ENCODE measurements at regions not wholly inside any gene's neighbourhood (a gene's known extent, or its start where the extent isn't known, plus 50 kb on each side); places are given as distances from the start of the nearest gene placed in this dataset.

DNA sequence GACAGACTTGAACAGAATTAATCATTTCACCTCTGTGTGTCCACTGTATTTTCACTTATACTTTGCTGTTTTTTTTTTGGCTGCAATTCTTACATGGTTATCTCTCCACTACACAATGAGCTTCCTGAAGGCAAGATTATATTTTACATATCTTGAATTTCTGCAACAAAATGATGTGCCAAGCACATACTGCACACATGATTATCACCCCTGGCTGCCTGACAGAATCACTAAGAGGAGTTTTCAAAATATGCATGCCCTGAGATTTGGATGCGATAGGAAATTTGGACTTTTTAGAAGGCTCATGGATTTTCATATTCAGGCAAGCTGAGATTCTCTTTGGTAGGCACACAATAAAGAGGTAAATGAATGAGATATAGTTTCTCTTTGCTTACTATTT, 1162.1 kb upstream of the IGFBP7 start:
- no peak for TF ChIP-seq EP300 (IDR thresholded peaks at IDR 0.05)
- TF ChIP-seq, protein P1, sequence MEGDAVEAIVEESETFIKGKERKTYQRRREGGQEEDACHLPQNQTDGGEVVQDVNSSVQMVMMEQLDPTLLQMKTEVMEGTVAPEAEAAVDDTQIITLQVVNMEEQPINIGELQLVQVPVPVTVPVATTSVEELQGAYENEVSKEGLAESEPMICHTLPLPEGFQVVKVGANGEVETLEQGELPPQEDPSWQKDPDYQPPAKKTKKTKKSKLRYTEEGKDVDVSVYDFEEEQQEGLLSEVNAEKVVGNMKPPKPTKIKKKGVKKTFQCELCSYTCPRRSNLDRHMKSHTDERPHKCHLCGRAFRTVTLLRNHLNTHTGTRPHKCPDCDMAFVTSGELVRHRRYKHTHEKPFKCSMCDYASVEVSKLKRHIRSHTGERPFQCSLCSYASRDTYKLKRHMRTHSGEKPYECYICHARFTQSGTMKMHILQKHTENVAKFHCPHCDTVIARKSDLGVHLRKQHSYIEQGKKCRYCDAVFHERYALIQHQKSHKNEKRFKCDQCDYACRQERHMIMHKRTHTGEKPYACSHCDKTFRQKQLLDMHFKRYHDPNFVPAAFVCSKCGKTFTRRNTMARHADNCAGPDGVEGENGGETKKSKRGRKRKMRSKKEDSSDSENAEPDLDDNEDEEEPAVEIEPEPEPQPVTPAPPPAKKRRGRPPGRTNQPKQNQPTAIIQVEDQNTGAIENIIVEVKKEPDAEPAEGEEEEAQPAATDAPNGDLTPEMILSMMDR (IDR thresholded peaks at IDR 0.05): no peak
- TF ChIP-seq POLR2A (IDR thresholded peaks at IDR 0.05): no peak
